GM12873 (cell line): ENCODE measurements at regions not wholly inside any gene's neighbourhood (a gene's known extent, or its start where the extent isn't known, plus 50 kb on each side); places are given as distances from the start of the nearest gene placed in this dataset.

Experiments
- TF ChIP-seq, protein P1 (sequence below): IDR thresholded peaks from 2 replicates; pipeline ENCODE4 v1.5.1; 2012; ENCODE audit warnings: low read depth, mild to moderate bottlenecking, moderate library complexity, low read length, control low read depth; ENCODE audit not compliant: insufficient read depth; ENCODE audit errors: missing control alignments

DNA sequence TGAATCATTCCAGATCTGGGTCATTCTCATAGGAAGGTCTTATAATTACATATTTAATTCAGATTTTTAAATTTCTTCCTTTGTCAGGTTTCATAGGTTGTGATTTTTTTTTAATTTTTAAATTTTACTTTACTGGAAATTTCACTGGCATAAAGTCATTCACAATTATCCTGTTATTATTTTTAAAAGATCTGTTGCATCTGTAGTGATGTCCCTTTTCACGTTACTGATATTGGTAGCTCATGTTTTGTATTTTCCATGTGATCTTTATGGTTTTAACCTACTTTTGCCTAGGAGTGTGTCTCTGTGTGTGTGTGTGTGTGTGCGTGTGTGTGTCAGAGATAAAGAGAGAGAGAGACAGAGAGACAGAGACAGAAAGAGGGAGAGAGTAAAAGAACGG, 216.6 kb upstream of the KCNJ16 start:
- TF ChIP-seq, protein P1, sequence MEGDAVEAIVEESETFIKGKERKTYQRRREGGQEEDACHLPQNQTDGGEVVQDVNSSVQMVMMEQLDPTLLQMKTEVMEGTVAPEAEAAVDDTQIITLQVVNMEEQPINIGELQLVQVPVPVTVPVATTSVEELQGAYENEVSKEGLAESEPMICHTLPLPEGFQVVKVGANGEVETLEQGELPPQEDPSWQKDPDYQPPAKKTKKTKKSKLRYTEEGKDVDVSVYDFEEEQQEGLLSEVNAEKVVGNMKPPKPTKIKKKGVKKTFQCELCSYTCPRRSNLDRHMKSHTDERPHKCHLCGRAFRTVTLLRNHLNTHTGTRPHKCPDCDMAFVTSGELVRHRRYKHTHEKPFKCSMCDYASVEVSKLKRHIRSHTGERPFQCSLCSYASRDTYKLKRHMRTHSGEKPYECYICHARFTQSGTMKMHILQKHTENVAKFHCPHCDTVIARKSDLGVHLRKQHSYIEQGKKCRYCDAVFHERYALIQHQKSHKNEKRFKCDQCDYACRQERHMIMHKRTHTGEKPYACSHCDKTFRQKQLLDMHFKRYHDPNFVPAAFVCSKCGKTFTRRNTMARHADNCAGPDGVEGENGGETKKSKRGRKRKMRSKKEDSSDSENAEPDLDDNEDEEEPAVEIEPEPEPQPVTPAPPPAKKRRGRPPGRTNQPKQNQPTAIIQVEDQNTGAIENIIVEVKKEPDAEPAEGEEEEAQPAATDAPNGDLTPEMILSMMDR = no peak

DNA sequence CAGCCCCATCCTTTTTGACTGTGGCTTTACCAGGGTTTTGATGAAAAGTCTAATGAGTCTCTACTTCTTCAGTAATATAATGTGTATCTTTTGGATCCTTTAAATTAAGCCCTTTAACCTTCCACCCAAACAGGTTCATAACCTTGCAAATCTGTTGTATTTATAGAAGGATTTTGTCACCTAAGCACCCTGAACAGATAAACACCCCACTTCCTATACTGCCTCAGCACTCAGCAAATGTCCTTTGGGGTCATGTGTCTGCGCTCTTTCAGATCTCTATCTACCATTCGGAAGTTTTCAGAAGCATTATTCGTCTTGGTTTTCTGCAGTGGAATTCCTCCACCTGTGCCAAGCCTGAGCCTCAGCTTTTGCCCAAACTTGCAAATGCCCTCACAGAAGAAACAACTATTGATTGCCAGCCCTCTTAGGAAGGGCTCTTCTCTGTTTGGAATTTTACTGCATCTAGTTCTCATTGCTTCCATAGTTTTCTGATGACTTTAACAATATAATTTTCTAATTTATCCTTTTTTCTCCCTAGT, 214.8 kb upstream of the KCNJ16 start:
- TF ChIP-seq, protein P1 = no peak

DNA sequence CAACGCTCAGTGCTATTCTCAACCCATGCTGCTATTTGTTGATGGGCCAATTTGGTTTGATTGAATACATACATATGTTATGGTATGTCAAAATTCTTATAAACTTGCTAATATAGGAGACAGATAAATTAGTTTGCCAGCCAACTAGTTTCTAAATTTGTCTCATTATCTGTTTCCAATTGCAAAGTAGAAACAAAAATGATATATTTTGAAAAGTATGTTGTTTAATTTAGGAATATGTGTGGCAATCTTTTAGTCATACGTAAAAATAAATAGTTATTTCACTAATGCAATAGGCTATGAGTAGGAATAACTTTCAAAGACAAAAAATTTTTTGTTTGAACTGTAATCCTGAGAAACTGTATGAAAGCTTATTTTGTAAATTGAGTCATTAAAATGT, 210.6 kb upstream of the KCNJ16 start:
- TF ChIP-seq, protein P1 = no peak

DNA sequence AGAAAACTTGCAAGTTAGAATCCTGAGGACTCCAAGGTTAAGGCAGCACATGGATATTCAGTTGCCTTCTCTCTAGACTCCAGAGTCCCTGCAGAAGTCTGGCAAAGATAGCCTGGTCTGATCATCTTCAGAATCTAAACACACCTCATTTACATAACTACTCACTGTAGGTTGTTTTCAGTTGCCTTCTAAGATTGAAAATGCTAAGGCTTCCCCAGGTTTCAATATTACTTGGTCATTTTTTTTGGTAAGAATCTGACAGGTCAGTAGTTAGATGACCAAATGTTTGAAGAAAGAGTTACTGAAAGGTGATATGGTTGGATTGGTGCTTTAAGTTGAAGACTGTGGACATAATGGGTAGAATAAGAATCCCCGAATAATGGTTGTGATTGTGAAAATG, 205.4 kb upstream of the KCNJ16 start:
- TF ChIP-seq, protein P1 = no peak

- TF ChIP-seq, protein P1 = no peak
Observed at GRCh38 chr17:69870091-69870530, 204.9 kb upstream of the KCNJ16 start.

GRCh38 chr17:69870751-69871199, 204.2 kb upstream of the KCNJ16 start:
- TF ChIP-seq, protein P1 = no peak

GRCh38 chr17:69871318-69871717, 203.7 kb upstream of the KCNJ16 start:
- TF ChIP-seq, protein P1 = no peak
